DOHH2 (cell line): ENCODE measurements at regions not wholly inside any gene's neighbourhood (a gene's known extent, or its start where the extent isn't known, plus 50 kb on each side); places are given as distances from the start of the nearest gene placed in this dataset.

Source experiments
- H3F3A ChIP-seq: fragments of 200-600 bp; sonication (generic), shearing (Covaris generic); 2 replicates; pipeline ENCODE4 v1.6.0; 2016; ENCODE audit warnings: antibody characterized with exemption, mild to moderate bottlenecking; ENCODE audit not compliant: control insufficient read depth, insufficient read depth
- H3K27ac ChIP-seq: fragments of 200-600 bp; sonication (generic); 2 replicates; pipeline ENCODE4 v1.5.1; 2014; ENCODE audit warnings: low read depth, mild to moderate bottlenecking, low read length, moderate library complexity
- H3K27me3 ChIP-seq: fragments of 200-600 bp; sonication (generic); 2 replicates; pipeline ENCODE4 v1.6.1; 2014; ENCODE audit warnings: mild to moderate bottlenecking, low read length, mixed read lengths; ENCODE audit not compliant: control insufficient read depth
- H3K36me3 ChIP-seq: fragments of 200-600 bp; sonication (generic); 2 replicates; pipeline ENCODE4 v1.6.1; 2014; ENCODE audit warnings: mild to moderate bottlenecking, low read length, moderate library complexity, mixed read lengths; ENCODE audit not compliant: control insufficient read depth
- H3K4me1 ChIP-seq: fragments of 200-600 bp; sonication (generic); 2 replicates; pipeline ENCODE4 v1.6.1; 2014; ENCODE audit warnings: mild to moderate bottlenecking, low read length, mixed read lengths; ENCODE audit not compliant: control insufficient read depth
- H3K4me2 ChIP-seq: fragments of 200-600 bp; sonication (generic); 2 replicates; pipeline ENCODE4 v1.6.0; 2014; ENCODE audit warnings: mild to moderate bottlenecking, low read length, moderate library complexity
- H3K4me3 ChIP-seq: fragments of 200-600 bp; sonication (generic); 2 replicates; pipeline ENCODE4 v1.5.1; 2014; ENCODE audit warnings: mild to moderate bottlenecking, low read length, mixed read lengths
- H3K79me2 ChIP-seq: fragments of 200-600 bp; sonication (generic); 2 replicates; pipeline ENCODE4 v1.6.1; 2014; ENCODE audit warnings: mild to moderate bottlenecking, low read length, mixed read lengths; ENCODE audit not compliant: control insufficient read depth
- H3K9me2 ChIP-seq: fragments of 200-600 bp; sonication (generic); replicated peaks from 2 replicates; pipeline ENCODE4 v1.6.1; 2014; ENCODE audit warnings: mild to moderate bottlenecking, low read length, mixed read lengths; ENCODE audit not compliant: control insufficient read depth
- H3K9me3 ChIP-seq: fragments of 200-600 bp; sonication (generic); 2 replicates; pipeline ENCODE4 v1.6.1; 2014; ENCODE audit warnings: antibody characterized with exemption, low read length, mixed read lengths; ENCODE audit not compliant: control insufficient read depth, insufficient read depth
- H4K20me1 ChIP-seq: fragments of 200-600 bp; sonication (generic); 2 replicates; pipeline ENCODE4 v1.6.0; 2014; ENCODE audit warnings: low read depth, mild to moderate bottlenecking, antibody characterized with exemption, low read length, moderate library complexity; ENCODE audit not compliant: control insufficient read depth, insufficient read depth
- CTCF ChIP-seq: fragments of 200-600 bp; sonication (generic); IDR thresholded peaks from one replicate; pipeline ENCODE4 v1.5.1; 2014; ENCODE audit warnings: antibody characterized with exemption, mild to moderate bottlenecking, low read depth, low read length; ENCODE audit not compliant: poor library complexity, severe bottlenecking
- EZH2phosphoT487 ChIP-seq: fragments of 200-600 bp; sonication (generic); IDR thresholded peaks from 2 replicates; pipeline ENCODE4 v1.6.1; 2017; ENCODE audit warnings: borderline replicate concordance, mild to moderate bottlenecking, antibody characterized with exemption, low read length, moderate library complexity, mixed read lengths

GRCh38 chr2:39568561-39569006 is 97.1 kb upstream of the TMEM178A start:
- no peaks in the 10 kb centered on the region for H4K20me1 ChIP-seq
- H3K9me3 ChIP-seq = peaks cover 17% of the 10 kb centered on the region; the same call in 1 of the 2 replicates
- H3K79me2 ChIP-seq = no peaks in the 10 kb centered on the region
- no peaks in the 10 kb centered on the region for H3K36me3 ChIP-seq
- no peaks in the 10 kb centered on the region for H3F3A ChIP-seq
- H3K4me1 ChIP-seq = no peaks in the 10 kb centered on the region
- no peaks in the 10 kb centered on the region for H3K9me2 ChIP-seq
- no peak overlapping the region for H3K27ac ChIP-seq
- H3K4me2 ChIP-seq = no peak overlapping the region
- no peak overlapping the region for H3K4me3 ChIP-seq
- no peak for TF ChIP-seq EZH2phosphoT487
- TF ChIP-seq CTCF = no peak
- H3K27me3 ChIP-seq = 0 out of 2 replicates have a peak, but pooled peaks cover 2% of the 10 kb centered on the region

- TF ChIP-seq EZH2phosphoT487 = no peak
- no peak for TF ChIP-seq CTCF
- H3K9me2 ChIP-seq = no peaks in the 10 kb centered on the region
- no peaks in the 10 kb centered on the region for H3K79me2 ChIP-seq
- no peaks in the 10 kb centered on the region for H3F3A ChIP-seq
- 0 out of 2 replicates have a peak, but pooled peaks cover 5% of the 10 kb centered on the region for H3K9me3 ChIP-seq
- no peak overlapping the region for H3K27ac ChIP-seq
- H3K4me2 ChIP-seq = no peak overlapping the region
- H4K20me1 ChIP-seq = no peaks in the 10 kb centered on the region
- no peaks in the 10 kb centered on the region for H3K36me3 ChIP-seq
- 0 out of 2 replicates have a peak, but pooled peaks cover 2% of the 10 kb centered on the region for H3K27me3 ChIP-seq
- H3K4me1 ChIP-seq = no peaks in the 10 kb centered on the region
- no peak overlapping the region for H3K4me3 ChIP-seq
These were observed 95.6 kb upstream of the TMEM178A start for GRCh38 chr2:39570130-39570555.

- no peak for TF ChIP-seq CTCF
- no peak for TF ChIP-seq EZH2phosphoT487
- H3K4me2 ChIP-seq = no peak overlapping the region
- no peaks in the 10 kb centered on the region for H3F3A ChIP-seq
- H3K9me2 ChIP-seq = no peaks in the 10 kb centered on the region
- H3K9me3 ChIP-seq = 0 out of 2 replicates have a peak, but pooled peaks cover 3% of the 10 kb centered on the region
- no peaks in the 10 kb centered on the region for H3K4me1 ChIP-seq
- no peaks in the 10 kb centered on the region for H4K20me1 ChIP-seq
- H3K79me2 ChIP-seq = no peaks in the 10 kb centered on the region
- H3K4me3 ChIP-seq = no peak overlapping the region
- 0 out of 2 replicates have a peak, but pooled peaks cover 2% of the 10 kb centered on the region for H3K27me3 ChIP-seq
- no peak overlapping the region for H3K27ac ChIP-seq
- no peaks in the 10 kb centered on the region for H3K36me3 ChIP-seq
These were observed 95.1 kb upstream of the TMEM178A start for GRCh38 chr2:39570614-39571013.
